ENCODE measurements at regions not wholly inside any gene's neighbourhood (a gene's known extent, or its start where the extent isn't known, plus 50 kb on each side); places are given as distances from the start of the nearest gene placed in this dataset.

- TF ChIP-seq, protein P1, sequence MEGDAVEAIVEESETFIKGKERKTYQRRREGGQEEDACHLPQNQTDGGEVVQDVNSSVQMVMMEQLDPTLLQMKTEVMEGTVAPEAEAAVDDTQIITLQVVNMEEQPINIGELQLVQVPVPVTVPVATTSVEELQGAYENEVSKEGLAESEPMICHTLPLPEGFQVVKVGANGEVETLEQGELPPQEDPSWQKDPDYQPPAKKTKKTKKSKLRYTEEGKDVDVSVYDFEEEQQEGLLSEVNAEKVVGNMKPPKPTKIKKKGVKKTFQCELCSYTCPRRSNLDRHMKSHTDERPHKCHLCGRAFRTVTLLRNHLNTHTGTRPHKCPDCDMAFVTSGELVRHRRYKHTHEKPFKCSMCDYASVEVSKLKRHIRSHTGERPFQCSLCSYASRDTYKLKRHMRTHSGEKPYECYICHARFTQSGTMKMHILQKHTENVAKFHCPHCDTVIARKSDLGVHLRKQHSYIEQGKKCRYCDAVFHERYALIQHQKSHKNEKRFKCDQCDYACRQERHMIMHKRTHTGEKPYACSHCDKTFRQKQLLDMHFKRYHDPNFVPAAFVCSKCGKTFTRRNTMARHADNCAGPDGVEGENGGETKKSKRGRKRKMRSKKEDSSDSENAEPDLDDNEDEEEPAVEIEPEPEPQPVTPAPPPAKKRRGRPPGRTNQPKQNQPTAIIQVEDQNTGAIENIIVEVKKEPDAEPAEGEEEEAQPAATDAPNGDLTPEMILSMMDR (IDR thresholded peaks at IDR 0.05) = no peak
- TF ChIP-seq POLR2A (IDR thresholded peaks at IDR 0.05) = no peak
Measured at GRCh38 chr11:92869716-92870115, 99.7 kb upstream of the MTNR1B start.
